Natural killer cell treated with Interleukin-12 subunit alpha and Interleukin-12 subunit beta and Interleukin-15 and Interleukin-18, amount 100 ng/mL, for 72 hours (primary cell): ENCODE measurements at regions not wholly inside any gene's neighbourhood (a gene's known extent, or its start where the extent isn't known, plus 50 kb on each side); places are given as distances from the start of the nearest gene placed in this dataset.
A peak's percentile ranks its signal among the peaks of the same experiment; 100 is the strongest.
"Not testable (repeated sequence)": the region's sequence is repeated elsewhere in the genome, so short reads cannot be mapped to it uniquely, and the experiment has no call there.

Experiments used
- ATAC-seq, 2 donors: fragments of 150-1000 bp; cut with Tn5 transposase in 1 of 2; sonication (Bioruptor Pico), chemical (Tn5 transposase) in 1 of 2; 2 replicates each; pipeline ENCODE4 v1.10.0; 2021
- DNase-seq: peaks from one replicate; pipeline ENCODE4 v3.0.0; 2022; ENCODE audit warnings: low spot score
- H3K27ac Mint-ChIP-seq, 2 donors: 1 replicate in 1 of 2; 2 replicates in 1 of 2; pipeline ENCODE4 v1.8.0; 2022; ENCODE audit warnings: mixed read lengths in 2 of 2, mild to moderate bottlenecking in 1 of 2, moderate library complexity in 1 of 2
- H3K27me3 Mint-ChIP-seq, 2 donors: 1 replicate in 1 of 2; 2 replicates in 1 of 2; pipeline ENCODE4 v1.8.0; 2022; ENCODE audit warnings: mixed read lengths in 2 of 2
- H3K36me3 Mint-ChIP-seq: one replicate; pipeline ENCODE4 v1.8.0; 2022; ENCODE audit warnings: mixed read lengths
- H3K4me1 Mint-ChIP-seq, 2 donors: 1 replicate in 1 of 2; 2 replicates in 1 of 2; pipeline ENCODE4 v1.8.0; 2022; ENCODE audit warnings: low read depth in 2 of 2, mixed read lengths in 2 of 2, mild to moderate bottlenecking in 1 of 2
- H3K4me3 Mint-ChIP-seq: one replicate; pipeline ENCODE4 v1.8.0; 2022; ENCODE audit warnings: mixed read lengths
- H3K9me3 Mint-ChIP-seq: 2 replicates; pipeline ENCODE4 v1.8.0; 2022; ENCODE audit warnings: mixed read lengths

GRCh38 chr10:131363416-131363815, 51.9 kb upstream of the TCERG1L start:
- DNase-seq, result no peak
- H3K4me3 Mint-ChIP-seq, result no peak overlapping the region
- no peaks in the 10 kb centered on the region for H3K36me3 Mint-ChIP-seq
- ATAC-seq, result no peak
- peaks cover 5 to 7% of the 10 kb centered on the region in 2 donors for H3K27me3 Mint-ChIP-seq
- no peak overlapping the region for H3K27ac Mint-ChIP-seq
- H3K4me1 Mint-ChIP-seq, result no peaks in the 10 kb centered on the region
- peaks cover 7% of the 10 kb centered on the region for H3K9me3 Mint-ChIP-seq

- Mint-ChIP-seq H3K36me3 (no peaks in the 10 kb centered on the region), H3K27me3 (peaks cover 7% of the 10 kb centered on the region in 2 donors), H3K9me3 (peaks cover 6% of the 10 kb centered on the region), H3K27ac (no peak overlapping the region), H3K4me1 (peaks cover 0 to 2% of the 10 kb centered on the region in 2 donors), H3K4me3 (no peak overlapping the region)
- ATAC-seq (peak in 1 of 2 donors; percentile 20), DNase-seq (no peak)
These were observed 60.0 kb upstream of the TCERG1L start for GRCh38 chr10:131371571-131371970.

GRCh38 chr10:131381576-131381975, 70.1 kb upstream of the TCERG1L start:
- peaks cover 0 to under 1% of the 10 kb centered on the region in 2 donors for H3K4me1 Mint-ChIP-seq
- DNase-seq, result no peak
- peak; percentile 24 to 43 for ATAC-seq
- H3K4me3 Mint-ChIP-seq, result no peak overlapping the region
- no peak overlapping the region for H3K27ac Mint-ChIP-seq
- no peaks in the 10 kb centered on the region for H3K36me3 Mint-ChIP-seq
- H3K27me3 Mint-ChIP-seq, result peaks cover 0 to 13% of the 10 kb centered on the region in 2 donors
- H3K9me3 Mint-ChIP-seq, result peaks cover under 1% of the 10 kb centered on the region

DNA sequence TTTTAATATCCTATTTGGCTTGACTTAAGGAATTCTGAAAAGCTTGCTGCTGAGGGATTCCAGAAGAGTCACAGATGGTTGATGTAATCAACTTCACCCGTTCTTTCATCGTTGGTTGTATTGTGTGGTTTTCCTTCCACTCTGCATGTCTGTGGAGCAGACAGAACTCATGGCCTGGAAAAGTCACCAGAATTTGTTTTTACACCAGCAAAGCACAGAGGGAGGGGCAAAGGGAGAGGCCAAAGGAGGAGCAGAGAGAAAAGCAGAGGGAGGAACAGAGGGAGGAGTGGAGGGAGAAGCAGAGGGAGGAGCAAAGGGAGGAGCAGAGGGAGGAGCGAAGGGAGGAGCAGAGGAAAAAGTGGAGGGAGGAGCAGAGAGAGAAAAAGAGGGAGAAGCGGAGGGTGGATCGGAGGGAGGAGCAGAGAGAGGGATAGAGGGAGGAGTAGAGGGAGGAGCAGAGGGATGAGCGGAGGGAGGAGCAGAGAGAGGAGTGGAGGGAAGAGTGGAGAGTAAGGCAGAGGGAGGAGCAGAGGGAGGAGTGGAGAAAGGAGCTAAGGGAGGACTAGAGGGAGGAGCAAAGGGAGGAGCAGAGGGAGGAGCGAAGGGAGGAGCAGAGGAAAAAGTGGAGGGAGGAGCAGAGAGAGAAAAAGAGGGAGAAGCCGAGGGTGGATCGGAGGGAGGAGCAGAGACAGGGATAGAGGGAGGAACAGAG, 73.8 kb upstream of the TCERG1L start:
- peaks cover 0 to 13% of the 10 kb centered on the region in 2 donors for H3K27me3 Mint-ChIP-seq
- H3K4me1 Mint-ChIP-seq, H3K27ac Mint-ChIP-seq, DNase-seq, H3K36me3 Mint-ChIP-seq, ATAC-seq, H3K9me3 Mint-ChIP-seq, H3K4me3 Mint-ChIP-seq: not testable (repeated sequence)

DNA sequence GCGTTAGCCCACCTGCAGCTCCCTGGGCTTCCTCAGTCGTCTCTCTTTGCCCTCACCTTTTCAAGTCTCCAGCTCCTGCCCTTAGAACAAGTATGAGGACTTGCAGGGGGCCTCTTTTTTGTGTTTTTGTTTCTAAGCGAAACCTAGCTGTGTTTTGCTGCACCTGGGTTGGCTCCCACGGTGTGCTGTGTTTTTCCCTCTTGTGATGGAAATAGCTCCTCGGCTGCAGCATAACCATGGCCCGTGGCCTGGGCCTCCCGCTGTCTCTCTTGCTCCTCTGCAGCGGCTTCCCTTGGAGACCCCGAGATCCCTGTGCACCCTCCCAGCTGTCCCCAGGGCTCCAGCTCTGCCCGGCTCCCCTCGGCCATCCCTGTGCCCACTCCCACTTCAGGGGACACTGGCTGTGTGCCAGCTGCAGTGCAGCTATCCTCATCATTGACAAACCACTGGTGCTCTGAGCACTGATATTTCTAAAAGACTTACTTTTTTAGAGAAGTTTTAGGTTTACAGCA, 75.6 kb upstream of the TCERG1L start:
- H3K4me3 Mint-ChIP-seq, result no peak overlapping the region
- no peaks in the 10 kb centered on the region for H3K36me3 Mint-ChIP-seq
- DNase-seq, result no peak
- ATAC-seq, result no peak
- no peak overlapping the region for H3K27ac Mint-ChIP-seq
- peaks cover 0 to 13% of the 10 kb centered on the region in 2 donors for H3K27me3 Mint-ChIP-seq
- no peaks in the 10 kb centered on the region for H3K9me3 Mint-ChIP-seq
- no peaks in the 10 kb centered on the region for H3K4me1 Mint-ChIP-seq

DNA sequence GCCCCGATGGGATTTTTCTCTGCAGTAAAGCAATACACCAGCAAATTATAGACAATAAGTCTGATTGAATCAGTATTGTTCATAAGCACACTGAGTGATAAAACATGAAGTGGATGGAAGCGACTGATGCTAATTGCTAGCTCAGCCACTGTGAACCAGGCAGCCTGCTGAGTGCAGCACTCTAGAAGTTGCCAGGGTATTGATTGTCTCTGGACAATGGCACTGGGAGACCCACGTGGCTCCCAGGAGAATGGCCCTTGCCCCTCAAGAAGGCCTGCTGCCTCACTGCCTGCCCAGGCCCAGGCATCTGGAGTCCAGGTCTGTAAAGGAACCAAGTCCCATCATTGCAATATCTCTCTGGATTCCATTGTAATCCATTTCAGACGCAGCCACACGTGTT, 80.4 kb upstream of the TCERG1L start:
- Mint-ChIP-seq H3K36me3 (no peaks in the 10 kb centered on the region), H3K9me3 (no peaks in the 10 kb centered on the region), H3K4me3 (no peak overlapping the region), H3K4me1 (no peaks in the 10 kb centered on the region), H3K27ac (no peak overlapping the region), H3K27me3 (peaks cover 5 to 7% of the 10 kb centered on the region in 2 donors)
- ATAC-seq (no peak), DNase-seq (no peak)

DNA sequence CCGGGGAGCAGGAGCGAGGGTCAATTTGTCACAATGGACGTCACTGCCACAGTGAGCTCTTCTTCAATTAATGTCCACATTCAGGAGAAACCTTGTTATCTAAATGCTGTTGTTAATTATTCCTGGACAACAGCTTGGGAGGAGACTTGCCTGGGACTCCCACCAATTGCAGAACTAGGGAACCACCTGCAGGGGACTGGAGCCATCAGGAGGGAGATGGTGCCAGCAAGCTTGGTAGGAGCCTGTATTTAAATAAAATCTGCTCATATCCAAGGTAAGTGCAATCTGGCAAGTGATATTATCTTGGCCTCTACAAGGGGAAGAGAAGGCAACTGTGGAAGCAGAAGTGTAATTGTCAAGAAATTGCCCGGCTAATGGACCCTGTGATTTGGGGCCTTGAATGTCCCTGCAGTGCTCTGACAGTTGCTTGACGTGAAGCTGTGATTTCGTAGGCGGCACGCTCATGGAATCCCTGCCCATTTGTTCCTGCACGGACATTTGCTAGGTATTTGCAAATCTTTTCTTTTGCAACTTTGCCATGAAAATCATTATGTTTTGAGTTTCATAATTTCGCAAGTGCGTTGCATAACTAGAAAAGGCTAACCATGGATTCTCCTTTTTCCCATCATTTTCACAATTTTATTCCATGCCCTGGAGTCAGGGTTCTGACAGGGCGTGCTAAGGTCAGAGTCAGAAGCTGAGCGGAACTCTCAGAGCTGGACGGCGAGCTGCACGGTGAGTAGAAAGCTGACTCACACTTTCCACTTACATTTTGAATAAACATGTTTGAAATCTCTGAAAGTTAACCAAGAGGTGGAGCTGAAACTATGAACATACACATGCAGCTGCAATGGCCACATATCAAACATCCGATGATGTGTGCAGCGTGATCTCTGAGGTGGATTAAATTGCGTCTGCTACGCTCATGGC, 84.9 kb upstream of the TCERG1L start:
- no peak for DNase-seq
- no peaks in the 10 kb centered on the region for H3K4me1 Mint-ChIP-seq
- no peaks in the 10 kb centered on the region for H3K36me3 Mint-ChIP-seq
- H3K27ac Mint-ChIP-seq, result no peak overlapping the region
- no peak overlapping the region for H3K4me3 Mint-ChIP-seq
- H3K27me3 Mint-ChIP-seq, result peaks cover 5 to 14% of the 10 kb centered on the region in 2 donors
- H3K9me3 Mint-ChIP-seq, result no peaks in the 10 kb centered on the region
- no peak for ATAC-seq

GRCh38 chr10:131398166-131398565, 86.6 kb upstream of the TCERG1L start:
- peaks cover 5 to 14% of the 10 kb centered on the region in 2 donors for H3K27me3 Mint-ChIP-seq
- no peak for ATAC-seq
- H3K36me3 Mint-ChIP-seq, result no peaks in the 10 kb centered on the region

GRCh38 chr10:131399981-131400380, 88.5 kb upstream of the TCERG1L start:
- H3K4me1 Mint-ChIP-seq, result no peaks in the 10 kb centered on the region
- peaks cover 0 to 7% of the 10 kb centered on the region in 2 donors for H3K27me3 Mint-ChIP-seq
- DNase-seq (no peak), ATAC-seq (no peak)
- no peaks in the 10 kb centered on the region for H3K36me3 Mint-ChIP-seq
- H3K4me3 Mint-ChIP-seq, result no peak overlapping the region
- no peaks in the 10 kb centered on the region for H3K9me3 Mint-ChIP-seq
- H3K27ac Mint-ChIP-seq, result no peak overlapping the region

More at GRCh38 chr10:131398166-131398565, 86.6 kb upstream of the TCERG1L start:
- Mint-ChIP-seq H3K9me3 (no peaks in the 10 kb centered on the region), H3K4me1 (no peaks in the 10 kb centered on the region), H3K27ac (no peak overlapping the region), H3K4me3 (no peak overlapping the region)
- DNase-seq, result no peak

DNA sequence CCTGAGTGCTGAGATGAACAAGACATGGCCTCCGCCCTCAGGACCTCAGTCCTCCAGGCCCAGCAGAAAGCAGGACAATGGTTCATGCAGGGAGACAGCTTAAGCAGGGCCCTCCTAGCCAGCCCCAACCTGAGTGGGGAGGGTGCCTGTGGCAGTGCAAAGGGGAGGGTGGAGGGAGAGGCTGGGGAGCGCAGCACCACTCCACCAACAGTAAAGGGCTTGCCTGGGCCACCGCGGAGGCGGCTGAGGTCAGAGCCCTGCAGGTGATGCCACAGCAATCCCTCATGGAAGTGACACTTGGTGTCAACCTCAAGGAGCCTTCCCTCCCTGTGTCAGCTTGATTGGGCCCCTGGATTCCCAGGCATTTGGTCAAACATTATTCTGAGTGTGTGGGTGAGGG, 89.0 kb upstream of the TCERG1L start:
- DNase-seq, result no peak
- Mint-ChIP-seq H3K4me3 (no peak overlapping the region), H3K27me3 (peaks cover 0 to 7% of the 10 kb centered on the region in 2 donors), H3K27ac (no peak overlapping the region), H3K4me1 (no peaks in the 10 kb centered on the region), H3K36me3 (no peaks in the 10 kb centered on the region), H3K9me3 (no peaks in the 10 kb centered on the region)
- ATAC-seq, result peak in 1 of 2 donors; percentile 60

DNA sequence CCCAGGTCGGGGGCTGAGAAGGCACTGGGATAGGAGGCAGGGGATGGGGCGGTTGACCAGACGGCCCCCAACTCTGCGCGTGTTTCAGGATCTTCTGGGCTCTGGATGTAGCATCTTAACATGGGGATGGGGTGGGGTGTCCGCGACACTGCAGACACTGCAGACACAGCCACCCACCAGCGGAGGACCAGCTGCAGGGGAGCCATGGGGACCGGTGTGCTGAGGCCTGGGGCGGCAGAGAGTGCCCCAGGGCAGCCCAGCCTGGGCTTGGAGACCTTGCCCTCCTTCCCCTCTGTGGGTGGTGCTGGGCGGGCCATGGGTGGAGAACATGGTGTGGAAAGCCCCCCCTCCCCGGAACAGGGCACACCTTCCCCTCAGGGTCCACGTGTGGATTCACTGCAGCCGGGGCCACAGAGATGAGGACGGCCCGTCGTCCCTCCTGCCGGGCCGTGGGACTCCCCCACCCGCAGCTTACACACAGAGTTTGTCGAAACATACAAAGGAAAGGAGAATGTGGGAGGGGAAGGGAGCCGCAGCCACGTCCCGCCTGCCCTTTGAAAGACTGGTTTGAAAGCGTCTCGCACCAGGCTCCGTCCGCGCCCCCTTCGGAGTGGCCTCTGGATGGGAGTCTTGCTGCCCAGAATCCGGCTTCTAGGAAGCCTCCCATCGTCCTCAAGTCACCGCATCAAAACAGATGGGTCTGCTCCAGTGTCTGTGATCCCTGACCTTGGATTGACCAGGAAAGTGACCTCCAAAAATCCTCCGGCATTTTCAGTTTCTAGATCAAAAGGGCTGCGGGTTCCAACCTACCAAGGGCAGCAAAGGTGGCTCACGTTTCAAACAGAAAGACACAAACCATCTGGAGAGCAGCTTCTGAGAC, 91.5 kb upstream of the TCERG1L start:
- Mint-ChIP-seq H3K27ac (no peak overlapping the region), H3K27me3 (peaks cover 0 to 3% of the 10 kb centered on the region in 2 donors), H3K9me3 (no peaks in the 10 kb centered on the region), H3K4me3 (no peak overlapping the region), H3K36me3 (no peaks in the 10 kb centered on the region), H3K4me1 (no peaks in the 10 kb centered on the region)
- ATAC-seq (no peak), DNase-seq (no peak)

DNA sequence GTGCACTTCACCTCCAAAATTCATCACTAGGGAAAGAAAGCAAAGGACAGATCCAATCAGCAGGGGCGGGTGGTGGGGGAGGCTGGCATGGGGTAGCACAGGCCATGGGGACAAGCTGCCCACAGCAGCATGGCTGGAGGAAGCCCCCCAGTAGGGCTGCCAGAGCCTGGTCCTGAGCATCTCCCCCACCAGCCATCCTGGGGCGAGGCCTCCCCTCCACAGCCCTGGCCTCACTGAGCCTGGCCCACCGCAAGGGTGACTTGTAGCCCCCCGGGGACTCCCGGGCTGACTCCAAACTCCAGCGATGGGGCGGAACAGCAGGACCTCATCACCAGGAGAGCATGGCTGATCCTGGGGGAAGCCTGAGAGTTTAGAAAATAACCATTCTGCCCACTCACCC, 92.4 kb upstream of the TCERG1L start:
- Mint-ChIP-seq H3K36me3 (no peaks in the 10 kb centered on the region), H3K9me3 (no peaks in the 10 kb centered on the region)

GRCh38 chr10:131404886-131405285, 93.4 kb upstream of the TCERG1L start:
- DNase-seq (no peak), ATAC-seq (no peak)
- H3K4me3 Mint-ChIP-seq, result no peak overlapping the region
- no peaks in the 10 kb centered on the region for H3K36me3 Mint-ChIP-seq
- no peaks in the 10 kb centered on the region for H3K9me3 Mint-ChIP-seq
- no peak overlapping the region for H3K27ac Mint-ChIP-seq
- H3K27me3 Mint-ChIP-seq, result no peaks in the 10 kb centered on the region
- H3K4me1 Mint-ChIP-seq, result no peaks in the 10 kb centered on the region

More for the DNA sequence above, 92.4 kb upstream of the TCERG1L start:
- H3K4me1 Mint-ChIP-seq, result no peaks in the 10 kb centered on the region
- H3K27me3 Mint-ChIP-seq, result no peaks in the 10 kb centered on the region
- ATAC-seq (no peak), DNase-seq (no peak)
- no peak overlapping the region for H3K4me3 Mint-ChIP-seq
- H3K27ac Mint-ChIP-seq, result no peak overlapping the region
